GM12874 (cell line): ENCODE measurements at regions not wholly inside any gene's neighbourhood (a gene's known extent, or its start where the extent isn't known, plus 50 kb on each side); places are given as distances from the start of the nearest gene placed in this dataset.
A peak's percentile ranks its signal among the peaks of the same experiment; 100 is the strongest.

ENCODE experiments used
- TF ChIP-seq, protein P1 (sequence below): IDR thresholded peaks from 2 replicates; pipeline ENCODE4 v1.5.1; 2011; ENCODE audit warnings: low read depth, mild to moderate bottlenecking, control low read depth, low read length, moderate library complexity; ENCODE audit not compliant: insufficient read depth

GRCh38 chr5:104018299-104018698 lies 455.7 kb upstream of the NUDT12 start:
- TF ChIP-seq, protein P1, sequence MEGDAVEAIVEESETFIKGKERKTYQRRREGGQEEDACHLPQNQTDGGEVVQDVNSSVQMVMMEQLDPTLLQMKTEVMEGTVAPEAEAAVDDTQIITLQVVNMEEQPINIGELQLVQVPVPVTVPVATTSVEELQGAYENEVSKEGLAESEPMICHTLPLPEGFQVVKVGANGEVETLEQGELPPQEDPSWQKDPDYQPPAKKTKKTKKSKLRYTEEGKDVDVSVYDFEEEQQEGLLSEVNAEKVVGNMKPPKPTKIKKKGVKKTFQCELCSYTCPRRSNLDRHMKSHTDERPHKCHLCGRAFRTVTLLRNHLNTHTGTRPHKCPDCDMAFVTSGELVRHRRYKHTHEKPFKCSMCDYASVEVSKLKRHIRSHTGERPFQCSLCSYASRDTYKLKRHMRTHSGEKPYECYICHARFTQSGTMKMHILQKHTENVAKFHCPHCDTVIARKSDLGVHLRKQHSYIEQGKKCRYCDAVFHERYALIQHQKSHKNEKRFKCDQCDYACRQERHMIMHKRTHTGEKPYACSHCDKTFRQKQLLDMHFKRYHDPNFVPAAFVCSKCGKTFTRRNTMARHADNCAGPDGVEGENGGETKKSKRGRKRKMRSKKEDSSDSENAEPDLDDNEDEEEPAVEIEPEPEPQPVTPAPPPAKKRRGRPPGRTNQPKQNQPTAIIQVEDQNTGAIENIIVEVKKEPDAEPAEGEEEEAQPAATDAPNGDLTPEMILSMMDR = no peak

DNA sequence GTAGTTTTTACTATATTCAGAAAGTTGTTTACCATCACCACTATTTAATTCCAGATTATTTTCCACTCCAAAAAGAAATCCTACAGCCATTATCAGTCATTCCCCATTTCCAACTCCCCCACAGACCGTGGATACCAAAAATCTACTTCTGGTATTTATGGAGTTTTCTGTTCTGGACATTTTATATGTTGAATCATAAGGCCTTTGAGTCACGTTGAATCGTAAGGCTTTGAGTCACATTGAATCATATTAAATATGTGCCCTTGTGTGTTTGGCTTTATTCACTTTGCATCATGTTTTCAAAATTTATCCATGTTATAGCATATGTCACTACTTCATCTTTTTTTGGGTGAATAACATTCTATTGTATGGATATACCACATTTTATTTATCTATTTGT lies 454.1 kb upstream of the NUDT12 start:
- TF ChIP-seq, protein P1 = no peak

DNA sequence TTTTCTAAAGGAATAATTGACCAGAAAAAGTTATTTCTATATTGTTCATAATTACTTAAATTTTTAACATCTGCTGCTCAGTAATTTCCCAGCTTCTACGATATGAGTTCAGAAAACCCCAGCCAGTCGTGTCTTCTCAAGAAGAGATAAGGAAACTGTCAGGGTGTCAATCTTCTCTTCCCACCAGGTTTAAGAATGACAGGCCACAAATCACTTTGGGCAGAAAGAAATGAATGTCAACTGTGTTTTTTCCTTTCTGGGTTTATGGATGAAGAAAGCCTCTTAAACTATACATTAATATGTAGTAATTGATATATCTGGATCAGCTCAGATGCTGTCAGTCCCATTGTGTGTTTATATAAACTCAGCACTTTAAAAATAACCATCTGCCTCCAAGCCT lies 453.2 kb upstream of the NUDT12 start:
- TF ChIP-seq, protein P1 = no peak

DNA sequence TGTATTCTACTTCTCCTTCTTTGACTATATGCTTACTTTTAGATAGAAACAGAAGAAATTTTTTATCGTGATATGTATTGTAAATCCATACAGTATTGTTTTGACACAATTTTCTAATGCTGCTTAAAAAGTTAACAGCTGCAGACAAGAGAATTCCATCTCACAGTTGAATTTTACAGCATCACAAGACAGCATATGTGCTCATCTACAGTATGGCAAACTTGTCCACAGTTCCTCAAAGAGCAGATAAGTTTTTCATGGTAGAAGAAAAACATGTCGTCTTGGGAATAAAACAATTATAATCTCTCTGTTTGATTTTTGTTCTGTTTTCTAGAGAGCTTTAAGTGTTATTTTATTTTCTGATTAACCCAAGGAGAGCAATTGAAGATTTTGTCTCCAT lies 438.5 kb upstream of the NUDT12 start:
- TF ChIP-seq, protein P1 = no peak

GRCh38 chr5:103993031-103993430 lies 430.4 kb upstream of the NUDT12 start:
- TF ChIP-seq, protein P1 = no peak

GRCh38 chr5:103990064-103990463 lies 427.5 kb upstream of the NUDT12 start:
- TF ChIP-seq, protein P1 = no peak

DNA sequence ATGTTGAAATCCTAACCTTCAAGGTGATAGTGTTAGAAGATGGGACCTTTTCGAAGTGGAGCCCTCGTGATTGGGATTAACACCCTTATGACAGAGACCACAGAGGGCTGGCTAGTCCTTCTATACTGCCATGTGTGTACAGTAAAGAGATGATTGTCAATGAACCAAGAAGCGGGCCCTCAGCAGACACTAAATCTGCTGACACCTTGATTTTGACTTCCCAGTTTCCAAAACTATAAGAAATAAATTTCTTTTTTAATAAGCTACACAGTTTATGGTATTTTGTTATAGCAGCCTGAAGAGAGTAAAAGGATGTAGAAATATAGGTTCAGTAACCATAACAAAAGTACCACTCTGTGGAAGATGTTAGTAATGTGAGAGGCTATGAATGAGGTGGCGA lies 419.0 kb upstream of the NUDT12 start:
- TF ChIP-seq, protein P1 = no peak

DNA sequence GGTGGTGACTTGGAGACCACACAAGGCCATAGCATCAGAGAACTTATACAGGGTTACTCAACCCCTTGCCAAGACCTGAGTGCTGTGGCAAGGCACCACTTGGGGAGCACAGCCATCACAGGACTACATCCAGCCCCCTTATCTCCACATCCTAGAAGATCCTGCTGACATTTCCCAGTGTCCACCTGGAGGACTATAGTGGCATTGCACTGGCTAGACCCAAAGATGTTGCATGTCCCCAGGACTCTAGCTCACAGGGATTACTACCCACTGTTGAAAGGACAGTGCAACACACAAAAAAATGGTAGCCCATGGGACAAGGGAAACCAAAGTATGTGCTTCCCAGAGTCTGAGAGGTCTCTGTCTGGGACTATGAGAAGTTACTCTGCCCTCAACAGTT lies 411.1 kb upstream of the NUDT12 start:
- TF ChIP-seq, protein P1 = peak; percentile 11; the same call in 1 of the 2 replicates
